ENCODE measurements at regions not wholly inside any gene's neighbourhood (a gene's known extent, or its start where the extent isn't known, plus 50 kb on each side); places are given as distances from the start of the nearest gene placed in this dataset.

DNA sequence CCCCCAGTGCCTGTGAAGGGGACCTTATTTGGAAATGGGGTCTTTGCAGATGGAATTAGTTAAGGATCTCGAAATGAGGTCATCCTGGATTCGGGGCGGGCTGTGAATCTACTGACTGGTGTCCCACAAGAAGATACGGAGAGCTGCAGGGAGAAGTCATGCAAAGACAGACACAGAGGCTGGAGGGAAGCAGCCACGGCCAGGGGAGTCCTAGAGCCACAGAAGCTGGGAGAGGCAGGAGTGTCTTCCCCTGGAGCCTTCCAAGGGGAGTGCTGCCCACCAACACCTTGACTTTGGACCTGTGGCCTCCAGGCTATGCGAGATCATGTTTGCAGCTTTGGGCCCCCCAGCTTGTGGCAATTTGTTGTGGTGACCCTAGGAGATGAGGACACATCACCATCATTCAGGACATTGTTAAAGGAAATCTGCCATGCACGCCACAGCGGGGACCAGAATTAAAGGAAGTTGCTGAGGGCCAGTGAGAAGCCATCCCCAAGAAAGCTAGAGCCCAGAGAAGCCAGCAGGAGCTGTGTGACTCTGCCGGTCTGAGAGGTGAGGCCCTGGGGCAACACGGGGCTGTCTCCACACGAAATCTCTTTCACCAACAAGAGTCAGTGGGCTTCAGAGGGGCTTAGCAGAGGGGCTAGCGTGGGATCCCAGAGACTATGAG lies 434.7 kb downstream of the BRD1 start:
- TF ChIP-seq GATA3 (IDR thresholded peaks at IDR 0.05; ENCODE audit: low read depth, low read length): no peak
- no peak for TF ChIP-seq GATA2 (IDR thresholded peaks at IDR 0.05; ENCODE audit: low read depth, low read length)
